GM10266 (cell line): ENCODE measurements at regions not wholly inside any gene's neighbourhood (a gene's known extent, or its start where the extent isn't known, plus 50 kb on each side); places are given as distances from the start of the nearest gene placed in this dataset.

Experiments
- DNase-seq: peaks from one replicate; pipeline ENCODE4 v3.0.0; 2012; ENCODE audit errors: extremely low spot score
- CTCF ChIP-seq: IDR thresholded peaks from 2 replicates; pipeline ENCODE4 v1.5.1; 2012; ENCODE audit warnings: mild to moderate bottlenecking, low read depth; ENCODE audit not compliant: control insufficient read depth, insufficient read depth; ENCODE audit errors: missing control alignments

GRCh38 chr11:111194860-111195568, 50.5 kb upstream of the POU2AF2 start:
- no peak for DNase-seq
- no peak for TF ChIP-seq CTCF

- DNase-seq, result no peak
- no peak for TF ChIP-seq CTCF
These were observed 51.5 kb upstream of the POU2AF2 start for GRCh38 chr11:111193924-111194490.

- no peak for TF ChIP-seq CTCF
- no peak for DNase-seq
These were observed 56.1 kb upstream of the POU2AF2 start for GRCh38 chr11:111189466-111189865.

GRCh38 chr11:111186308-111186915, 59.1 kb upstream of the POU2AF2 start:
- no peak for TF ChIP-seq CTCF
- no peak for DNase-seq

GRCh38 chr11:111185266-111185665, 60.3 kb upstream of the POU2AF2 start:
- no peak for TF ChIP-seq CTCF

GRCh38 chr11:111183706-111184105, 61.8 kb upstream of the POU2AF2 start:
- no peak for DNase-seq
- no peak for TF ChIP-seq CTCF

More at GRCh38 chr11:111185266-111185665, 60.3 kb upstream of the POU2AF2 start:
- no peak for DNase-seq
